Progenitor cell of endocrine pancreas (in vitro differentiated cells): ENCODE measurements at regions not wholly inside any gene's neighbourhood (a gene's known extent, or its start where the extent isn't known, plus 50 kb on each side); places are given as distances from the start of the nearest gene placed in this dataset.

Source experiments
- DNase-seq: peaks from one replicate; pipeline ENCODE4 v3.0.0; 2021; ENCODE audit warnings: low spot score; ENCODE audit not compliant: unreplicated experiment
- H3K27ac Mint-ChIP-seq: 2 replicates; pipeline ENCODE4 v1.8.0; 2021; ENCODE audit warnings: mild to moderate bottlenecking, moderate library complexity, mixed read lengths
- H3K27me3 Mint-ChIP-seq: 2 replicates; pipeline ENCODE4 v1.8.0; 2021; ENCODE audit warnings: mixed read lengths
- H3K36me3 Mint-ChIP-seq: 2 replicates; pipeline ENCODE4 v1.8.0; 2022; ENCODE audit warnings: mixed read lengths; ENCODE audit not compliant: insufficient read depth
- H3K4me1 Mint-ChIP-seq: 2 replicates; pipeline ENCODE4 v1.8.0; 2021; ENCODE audit warnings: low read depth, mixed read lengths
- H3K4me3 Mint-ChIP-seq: 2 replicates; pipeline ENCODE4 v1.8.0; 2021; ENCODE audit warnings: low read depth, mild to moderate bottlenecking, moderate library complexity, mixed read lengths
- H3K9me3 Mint-ChIP-seq: 2 replicates; pipeline ENCODE4 v1.8.0; 2021; ENCODE audit warnings: low read depth, mixed read lengths
- CTCF ChIP-seq: fragments of 200-600 bp; sonication (generic); IDR thresholded peaks from one replicate; pipeline ENCODE4 v1.5.0; 2021; ENCODE audit warnings: antibody characterized with exemption, mild to moderate bottlenecking; ENCODE audit not compliant: unreplicated experiment

GRCh38 chr9:2411459-2412215 is 209.9 kb upstream of the VLDLR start:
- TF ChIP-seq CTCF: no peak
- Mint-ChIP-seq H3K36me3 (no peaks in the 10 kb centered on the region), H3K9me3 (peaks cover 5% of the 10 kb centered on the region), H3K27me3 (no peaks in the 10 kb centered on the region), H3K4me3 (no peak overlapping the region), H3K27ac (peak overlapping the region; percentile 4), H3K4me1 (peaks cover 17% of the 10 kb centered on the region)
- DNase-seq: no peak

GRCh38 chr9:2413160-2413805 is 208.3 kb upstream of the VLDLR start:
- H3K27ac Mint-ChIP-seq: no peak overlapping the region
- peaks cover 5% of the 10 kb centered on the region for H3K9me3 Mint-ChIP-seq
- no peaks in the 10 kb centered on the region for H3K27me3 Mint-ChIP-seq
- TF ChIP-seq CTCF: no peak
- H3K4me3 Mint-ChIP-seq: no peak overlapping the region
- peaks cover 17% of the 10 kb centered on the region for H3K4me1 Mint-ChIP-seq
- no peak for DNase-seq
- no peaks in the 10 kb centered on the region for H3K36me3 Mint-ChIP-seq

GRCh38 chr9:2414465-2414864 is 207.1 kb upstream of the VLDLR start:
- Mint-ChIP-seq H3K36me3 (no peaks in the 10 kb centered on the region), H3K27me3 (no peaks in the 10 kb centered on the region), H3K4me1 (peaks cover 25% of the 10 kb centered on the region), H3K27ac (no peak overlapping the region), H3K9me3 (peaks cover 5% of the 10 kb centered on the region), H3K4me3 (no peak overlapping the region)
- TF ChIP-seq CTCF: no peak
- no peak for DNase-seq

- no peak for TF ChIP-seq CTCF
- Mint-ChIP-seq H3K27me3 (no peaks in the 10 kb centered on the region), H3K27ac (no peak overlapping the region), H3K9me3 (peaks cover 5% of the 10 kb centered on the region), H3K36me3 (no peaks in the 10 kb centered on the region), H3K4me1 (peaks cover 30% of the 10 kb centered on the region), H3K4me3 (no peak overlapping the region)
- no peak for DNase-seq
These were observed 206.3 kb upstream of the VLDLR start for GRCh38 chr9:2415326-2415725.

GRCh38 chr9:2417730-2418129 is 203.9 kb upstream of the VLDLR start:
- Mint-ChIP-seq H3K9me3 (peaks cover 5% of the 10 kb centered on the region), H3K27ac (no peak overlapping the region), H3K36me3 (no peaks in the 10 kb centered on the region), H3K27me3 (no peaks in the 10 kb centered on the region), H3K4me1 (peaks cover 27% of the 10 kb centered on the region), H3K4me3 (no peak overlapping the region)
- DNase-seq: no peak
- TF ChIP-seq CTCF: no peak
